ENCODE measurements at regions not wholly inside any gene's neighbourhood (a gene's known extent, or its start where the extent isn't known, plus 50 kb on each side); places are given as distances from the start of the nearest gene placed in this dataset.

DNA sequence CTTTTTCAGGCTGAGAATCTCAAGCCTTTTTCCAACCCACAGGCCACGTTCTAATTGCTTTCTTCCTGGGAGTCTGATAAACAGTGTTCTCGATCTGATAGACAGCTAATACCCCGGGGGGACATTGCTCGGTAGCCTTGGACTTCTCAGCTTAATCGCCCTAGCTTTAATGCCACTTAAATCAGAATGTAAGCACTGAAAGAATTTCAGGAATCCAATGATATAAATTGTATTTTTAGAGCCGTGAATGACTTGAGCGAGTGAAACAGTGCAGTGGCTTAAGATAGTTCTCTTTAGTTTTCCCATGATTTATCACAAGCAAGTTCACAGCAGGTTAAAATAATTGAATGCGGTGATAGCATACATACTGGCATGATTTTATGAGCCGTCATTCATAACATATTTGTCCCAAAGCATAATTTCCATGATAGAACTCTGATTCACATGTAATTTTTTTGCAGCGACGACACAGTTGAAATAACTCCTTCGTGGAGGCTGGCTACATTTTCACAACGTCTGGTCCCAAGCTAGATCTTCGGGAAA lies 116.1 kb upstream of the MYOCD start:
- no peak overlapping the region for H2AFZ ChIP-seq (ENCODE audit: low read length)

More for the DNA sequence above, 116.1 kb upstream of the MYOCD start:
- no peaks in the 10 kb centered on the region for H3K79me1 ChIP-seq (ENCODE audit: insufficient read depth, low read depth, low read length, poor library complexity, severe bottlenecking)
- no peaks in the 10 kb centered on the region for H3K79me2 ChIP-seq (ENCODE audit: insufficient read depth, low read length)
- Mint-ChIP-seq H3K9me3 (no peaks in the 10 kb centered on the region), H3K4me3 (no peak overlapping the region), H3K4me1 (peaks cover 0 to 2% of the 10 kb centered on the region in 2 experiments; a peak in 2 of 4 replicates), H3K36me3 (ENCODE audit: insufficient read depth in 1 of 3, low read depth in 3 of 3) (no peaks in the 10 kb centered on the region), H3K27ac (no peak overlapping the region), H3K27me3 (ENCODE audit: low read depth) (no peaks in the 10 kb centered on the region)
- no peaks in the 10 kb centered on the region for H4K20me1 ChIP-seq (ENCODE audit: control insufficient read depth, insufficient read depth, insufficient read length)
- no peak overlapping the region for H3K9ac ChIP-seq (ENCODE audit: extremely low read depth, insufficient read length, low read length)
- H2BK5ac ChIP-seq (ENCODE audit: insufficient read length, low read length) = no peak overlapping the region
- WGBS (ENCODE audit: extremely low coverage, insufficient read length, low lambda C conversion rate) = no CpG with 5 or more reads among the region's 14 CpGs
- H3K4me2 ChIP-seq (ENCODE audit: insufficient read depth, insufficient read length, low read length) = no peak overlapping the region
- H3K4ac ChIP-seq (ENCODE audit: low read depth, low read length) = no peak overlapping the region
- H3K56ac ChIP-seq (ENCODE audit: insufficient read length, low read depth, low read length) = no peak overlapping the region
- no peak overlapping the region for H3K14ac ChIP-seq (ENCODE audit: insufficient read depth, low read length)
- H3K23me2 ChIP-seq (ENCODE audit: insufficient read length, low read depth, low read length, poor library complexity, severe bottlenecking) = no peaks in the 10 kb centered on the region
- H3K18ac ChIP-seq (ENCODE audit: insufficient read length, low read depth, low read length) = no peak overlapping the region
- TF ChIP-seq, protein P1, sequence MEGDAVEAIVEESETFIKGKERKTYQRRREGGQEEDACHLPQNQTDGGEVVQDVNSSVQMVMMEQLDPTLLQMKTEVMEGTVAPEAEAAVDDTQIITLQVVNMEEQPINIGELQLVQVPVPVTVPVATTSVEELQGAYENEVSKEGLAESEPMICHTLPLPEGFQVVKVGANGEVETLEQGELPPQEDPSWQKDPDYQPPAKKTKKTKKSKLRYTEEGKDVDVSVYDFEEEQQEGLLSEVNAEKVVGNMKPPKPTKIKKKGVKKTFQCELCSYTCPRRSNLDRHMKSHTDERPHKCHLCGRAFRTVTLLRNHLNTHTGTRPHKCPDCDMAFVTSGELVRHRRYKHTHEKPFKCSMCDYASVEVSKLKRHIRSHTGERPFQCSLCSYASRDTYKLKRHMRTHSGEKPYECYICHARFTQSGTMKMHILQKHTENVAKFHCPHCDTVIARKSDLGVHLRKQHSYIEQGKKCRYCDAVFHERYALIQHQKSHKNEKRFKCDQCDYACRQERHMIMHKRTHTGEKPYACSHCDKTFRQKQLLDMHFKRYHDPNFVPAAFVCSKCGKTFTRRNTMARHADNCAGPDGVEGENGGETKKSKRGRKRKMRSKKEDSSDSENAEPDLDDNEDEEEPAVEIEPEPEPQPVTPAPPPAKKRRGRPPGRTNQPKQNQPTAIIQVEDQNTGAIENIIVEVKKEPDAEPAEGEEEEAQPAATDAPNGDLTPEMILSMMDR (conservative IDR thresholded peaks at IDR 0.05) = no peak
- H2BK120ac ChIP-seq (ENCODE audit: low read depth, low read length, poor library complexity, severe bottlenecking) = no peak overlapping the region
- H3K4me1 ChIP-seq (ENCODE audit: insufficient read depth, low read length) = no peaks in the 10 kb centered on the region
- H4K91ac ChIP-seq (ENCODE audit: insufficient read length, low read depth, low read length) = no peak overlapping the region
- no peak overlapping the region for H3K27ac ChIP-seq (ENCODE audit: insufficient read length, low read depth, low read length)
- H3K9me3 ChIP-seq (ENCODE audit: control insufficient read depth, low read depth, low read length) = no peaks in the 10 kb centered on the region
- H2AK5ac ChIP-seq (ENCODE audit: insufficient read length, low read length) = no peak overlapping the region
- no peak overlapping the region for H4K5ac ChIP-seq (ENCODE audit: insufficient read length, low read depth, low read length)
- H3T11ph ChIP-seq (ENCODE audit: low read length) = no peak overlapping the region
- H3K23ac ChIP-seq (ENCODE audit: insufficient read length, low read depth, low read length) = no peak overlapping the region
- DNase-seq = no peak
- H2BK12ac ChIP-seq (ENCODE audit: insufficient read length, low read depth, low read length) = no peak overlapping the region
- H3K27me3 ChIP-seq (ENCODE audit: insufficient read depth, low read length) = no peaks in the 10 kb centered on the region
- no peak overlapping the region for H2BK15ac ChIP-seq (ENCODE audit: low read depth, low read length)
- no peak overlapping the region for H4K8ac ChIP-seq (replicated peaks; ENCODE audit: insufficient read length, low read depth, low read length)
- H2BK20ac ChIP-seq (ENCODE audit: low read depth, low read length, poor library complexity, severe bottlenecking) = no peak overlapping the region

Measured in H9 (cell line).